GM18873 (cell line): ENCODE measurements at regions not wholly inside any gene's neighbourhood (a gene's known extent, or its start where the extent isn't known, plus 50 kb on each side); places are given as distances from the start of the nearest gene placed in this dataset.
"Not testable (repeated sequence)": the region's sequence is repeated elsewhere in the genome, so short reads cannot be mapped to it uniquely, and the experiment has no call there.

ENCODE experiments used
- ATAC-seq: cut with Tn5 transposase; IDR thresholded peaks from one replicate; pipeline ENCODE4 v1.9.1; 2021; ENCODE audit warnings: mild to moderate bottlenecking, moderate library complexity, moderate number of reproducible peaks; ENCODE audit not compliant: unreplicated experiment, low FRiP score

GRCh38 chr2:138902239-138902871 lies 122.2 kb upstream of the NXPH2 start:
- no peak for ATAC-seq

- no peak for ATAC-seq
Observed at GRCh38 chr2:138901530-138901929, 121.3 kb upstream of the NXPH2 start.

- no peak for ATAC-seq
Observed at GRCh38 chr2:138898855-138899254, 118.7 kb upstream of the NXPH2 start.

GRCh38 chr2:138897274-138897673 lies 117.1 kb upstream of the NXPH2 start:
- no peak for ATAC-seq

GRCh38 chr2:138893746-138894145 lies 113.6 kb upstream of the NXPH2 start:
- ATAC-seq: no peak

- no peak for ATAC-seq
Observed at GRCh38 chr2:138881126-138881525, 100.9 kb upstream of the NXPH2 start.

- no peak for ATAC-seq
Observed at GRCh38 chr2:138879931-138880330, 99.7 kb upstream of the NXPH2 start.

GRCh38 chr2:138877421-138877820 lies 97.2 kb upstream of the NXPH2 start:
- ATAC-seq: no peak

GRCh38 chr2:138874251-138874650 lies 94.1 kb upstream of the NXPH2 start:
- no peak for ATAC-seq

- not testable (repeated sequence) for ATAC-seq
Observed at GRCh38 chr2:138872116-138872515, 91.9 kb upstream of the NXPH2 start.

- no peak for ATAC-seq
Observed at GRCh38 chr2:138871312-138871711, 91.1 kb upstream of the NXPH2 start.

GRCh38 chr2:138867341-138867740 lies 87.2 kb upstream of the NXPH2 start:
- ATAC-seq: no peak

GRCh38 chr2:138866797-138867196 lies 86.6 kb upstream of the NXPH2 start:
- no peak for ATAC-seq

- ATAC-seq: no peak
Observed at GRCh38 chr2:138853761-138854160, 73.6 kb upstream of the NXPH2 start.

- ATAC-seq: no peak
Observed at GRCh38 chr2:138853296-138853695, 73.1 kb upstream of the NXPH2 start.

GRCh38 chr2:138846216-138846821 lies 66.1 kb upstream of the NXPH2 start:
- ATAC-seq: peak; percentile 75

- ATAC-seq: no peak
Observed at GRCh38 chr2:138842341-138842740, 62.2 kb upstream of the NXPH2 start.

- ATAC-seq: no peak
Observed at GRCh38 chr2:138841459-138841858, 61.3 kb upstream of the NXPH2 start.

- ATAC-seq: no peak
Observed at GRCh38 chr2:138838851-138839620, 58.8 kb upstream of the NXPH2 start.

- ATAC-seq: no peak
Observed at GRCh38 chr2:138831691-138832090, 51.5 kb upstream of the NXPH2 start.

GRCh38 chr2:138831154-138831553 lies 51.0 kb upstream of the NXPH2 start:
- no peak for ATAC-seq

- ATAC-seq: no peak
Observed at GRCh38 chr2:138830547-138830946, 50.4 kb upstream of the NXPH2 start.
